ENCODE measurements at regions not wholly inside any gene's neighbourhood (a gene's known extent, or its start where the extent isn't known, plus 50 kb on each side); places are given as distances from the start of the nearest gene placed in this dataset.

DNA sequence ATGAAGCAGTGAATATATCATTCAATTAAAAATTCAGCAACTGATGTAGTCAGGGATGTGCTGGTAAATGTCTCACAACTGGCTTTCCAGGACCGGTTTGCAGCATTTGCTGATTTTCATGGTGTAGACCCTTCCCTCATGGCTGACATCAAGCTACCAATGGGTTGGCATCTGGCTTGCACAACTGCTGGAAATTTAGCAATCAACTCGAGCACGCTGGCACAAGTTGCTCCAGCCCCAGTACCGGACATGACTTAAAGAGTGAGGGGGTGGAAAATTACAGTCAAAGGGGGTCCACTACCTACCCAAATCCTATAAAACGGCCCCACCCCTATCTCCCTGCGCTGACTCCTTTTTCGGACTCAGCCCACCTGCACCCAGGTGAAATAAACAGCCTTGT lies 198.4 kb upstream of the NRP1 start:
- no peaks in the 10 kb centered on the region for H3K9me3 ChIP-seq (ENCODE audit: insufficient read depth, low read depth, low read length)
- no peak overlapping the region for H2BK12ac ChIP-seq (ENCODE audit: low read length)
- no peak for DNase-seq
- no peak overlapping the region for H3K4me2 ChIP-seq (ENCODE audit: low read length)
- no peak overlapping the region for H2BK120ac ChIP-seq (ENCODE audit: insufficient read depth, low read length, poor library complexity)
- H4K8ac ChIP-seq (ENCODE audit: low read depth, low read length) = no peak overlapping the region
- no peak overlapping the region for H3K18ac ChIP-seq (ENCODE audit: low read length)
- H2AFZ ChIP-seq (ENCODE audit: insufficient read depth, low read length, poor library complexity) = no peak overlapping the region
- no peak overlapping the region for H3K27ac ChIP-seq (ENCODE audit: low read depth, low read length)
- H3K79me1 ChIP-seq (ENCODE audit: low read length) = no peaks in the 10 kb centered on the region
- H4K12ac ChIP-seq (ENCODE audit: low read depth, low read length) = no peak overlapping the region
- H3K4me3 ChIP-seq (ENCODE audit: low read depth, low read length) = no peak overlapping the region
- H4K91ac ChIP-seq (ENCODE audit: low read depth, low read length) = no peak overlapping the region
- H3K36me3 ChIP-seq (ENCODE audit: control insufficient read depth in 1 of 2, insufficient read depth in 2 of 2, low read length in 2 of 2) = no peaks in the 10 kb centered on the region
- peaks cover 0 to 3% of the 10 kb centered on the region in 2 experiments for H3K4me1 ChIP-seq (ENCODE audit: control insufficient read depth in 1 of 2, insufficient read depth in 2 of 2, low read length in 2 of 2)
- no CpG with 5 or more reads among the region's 7 CpGs for WGBS (ENCODE audit: extremely low coverage, insufficient coverage, insufficient read length)
- no peak overlapping the region for H2BK5ac ChIP-seq (ENCODE audit: low read depth, low read length, poor library complexity)
- H3K14ac ChIP-seq (ENCODE audit: low read length) = no peak overlapping the region
- no peak overlapping the region for H3K23ac ChIP-seq (ENCODE audit: low read length)
- H3K4ac ChIP-seq (ENCODE audit: low read depth, low read length) = no peak overlapping the region
- H3K27me3 ChIP-seq (ENCODE audit: insufficient read depth, low read length) = no peaks in the 10 kb centered on the region
- H2AK5ac ChIP-seq (ENCODE audit: low read length) = no peak overlapping the region
- no peaks in the 10 kb centered on the region for H3K79me2 ChIP-seq (ENCODE audit: control insufficient read depth, insufficient read depth, low read length, poor library complexity)
- peak overlapping the region; percentile 57 for H3K9ac ChIP-seq (ENCODE audit: low read length)

DNA sequence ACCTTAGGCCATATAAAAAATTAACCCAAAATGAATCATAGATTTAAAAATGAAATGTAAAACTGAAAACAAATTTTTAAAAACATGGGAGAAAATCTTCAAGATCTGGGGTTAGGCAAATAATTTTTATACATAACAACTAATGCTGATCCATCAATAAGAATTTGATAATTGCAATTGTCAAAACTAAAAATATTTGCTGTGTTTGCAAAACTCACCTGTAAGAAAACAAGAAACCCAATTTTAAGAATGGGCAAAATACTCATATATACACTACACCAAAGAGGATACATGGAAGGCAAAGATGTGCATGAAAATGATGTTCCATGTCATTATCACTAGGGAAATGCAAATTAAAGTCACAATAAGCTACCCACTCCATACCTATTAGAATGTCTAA lies 194.8 kb upstream of the NRP1 start:
- Histone ChIP-seq H3K27ac (ENCODE audit: low read depth, low read length) (no peak overlapping the region), H2BK120ac (ENCODE audit: insufficient read depth, low read length, poor library complexity) (no peak overlapping the region), H3K4me2 (ENCODE audit: low read length) (no peak overlapping the region), H2BK5ac (ENCODE audit: low read depth, low read length, poor library complexity) (no peak overlapping the region), H3K14ac (ENCODE audit: low read length) (no peak overlapping the region), H3K9me3 (ENCODE audit: insufficient read depth, low read depth, low read length) (no peaks in the 10 kb centered on the region), H3K23ac (ENCODE audit: low read length) (no peak overlapping the region), H3K79me2 (ENCODE audit: control insufficient read depth, insufficient read depth, low read length, poor library complexity) (no peaks in the 10 kb centered on the region), H3K27me3 (ENCODE audit: insufficient read depth, low read length) (no peaks in the 10 kb centered on the region), H2AFZ (ENCODE audit: insufficient read depth, low read length, poor library complexity) (no peak overlapping the region), H4K91ac (ENCODE audit: low read depth, low read length) (no peak overlapping the region), H3K4me1 (ENCODE audit: control insufficient read depth in 1 of 2, insufficient read depth in 2 of 2, low read length in 2 of 2) (peaks cover 0 to 3% of the 10 kb centered on the region in 2 experiments), H2BK12ac (ENCODE audit: low read length) (no peak overlapping the region), H4K12ac (ENCODE audit: low read depth, low read length) (no peak overlapping the region), H3K4ac (ENCODE audit: low read depth, low read length) (no peak overlapping the region), H3K18ac (ENCODE audit: low read length) (no peak overlapping the region), H4K8ac (ENCODE audit: low read depth, low read length) (no peak overlapping the region), H2AK5ac (ENCODE audit: low read length) (no peak overlapping the region), H3K9ac (ENCODE audit: low read length) (no peak overlapping the region), H3K79me1 (ENCODE audit: low read length) (no peaks in the 10 kb centered on the region), H3K4me3 (ENCODE audit: low read depth, low read length) (no peak overlapping the region), H3K36me3 (ENCODE audit: control insufficient read depth in 1 of 2, insufficient read depth in 2 of 2, low read length in 2 of 2) (no peaks in the 10 kb centered on the region)
- no peak for DNase-seq

DNA sequence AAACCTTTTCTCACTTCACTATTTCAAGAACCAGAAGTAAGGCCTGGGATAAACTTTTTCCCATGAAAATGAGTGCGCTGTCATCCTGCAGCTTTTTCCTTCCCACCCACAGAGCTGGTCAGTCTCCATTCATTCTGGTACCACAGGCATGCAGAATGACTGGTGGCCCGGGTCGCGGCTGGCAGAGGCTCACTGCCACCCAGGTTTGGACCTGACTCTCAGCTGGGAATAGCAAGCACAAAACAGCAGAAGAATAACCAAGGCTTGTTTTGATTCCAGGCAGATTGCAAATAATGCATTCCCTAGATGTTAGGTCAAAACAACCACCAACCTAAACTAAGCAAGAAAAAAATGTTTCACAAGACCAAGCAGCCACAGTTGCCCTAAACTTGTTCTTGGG lies 190.5 kb upstream of the NRP1 start:
- H2BK12ac ChIP-seq (ENCODE audit: low read length) = no peak overlapping the region
- peaks cover 2% of the 10 kb centered on the region for H3K79me1 ChIP-seq (ENCODE audit: low read length)
- WGBS (ENCODE audit: extremely low coverage, insufficient coverage, insufficient read length) = no CpG with 5 or more reads among the region's 4 CpGs
- no peak overlapping the region for H4K8ac ChIP-seq (ENCODE audit: low read depth, low read length)
- no peak overlapping the region for H3K9ac ChIP-seq (ENCODE audit: low read length)
- H3K18ac ChIP-seq (ENCODE audit: low read length) = no peak overlapping the region
- H2BK120ac ChIP-seq (ENCODE audit: insufficient read depth, low read length, poor library complexity) = no peak overlapping the region
- H3K36me3 ChIP-seq (ENCODE audit: control insufficient read depth in 1 of 2, insufficient read depth in 2 of 2, low read length in 2 of 2) = no peaks in the 10 kb centered on the region
- H2BK5ac ChIP-seq (ENCODE audit: low read depth, low read length, poor library complexity) = no peak overlapping the region
- no peaks in the 10 kb centered on the region for H3K27me3 ChIP-seq (ENCODE audit: insufficient read depth, low read length)
- no peak overlapping the region for H2AFZ ChIP-seq (ENCODE audit: insufficient read depth, low read length, poor library complexity)
- no peak overlapping the region for H3K4me3 ChIP-seq (ENCODE audit: low read depth, low read length)
- no peaks in the 10 kb centered on the region for H3K9me3 ChIP-seq (ENCODE audit: insufficient read depth, low read depth, low read length)
- H4K91ac ChIP-seq (ENCODE audit: low read depth, low read length) = no peak overlapping the region
- H4K12ac ChIP-seq (ENCODE audit: low read depth, low read length) = no peak overlapping the region
- H2AK5ac ChIP-seq (ENCODE audit: low read length) = no peak overlapping the region
- H3K4ac ChIP-seq (ENCODE audit: low read depth, low read length) = no peak overlapping the region
- no peak for DNase-seq
- no peak overlapping the region for H3K14ac ChIP-seq (ENCODE audit: low read length)
- no peak overlapping the region for H3K23ac ChIP-seq (ENCODE audit: low read length)
- H3K4me2 ChIP-seq (ENCODE audit: low read length) = no peak overlapping the region
- H3K27ac ChIP-seq (ENCODE audit: low read depth, low read length) = no peak overlapping the region
- peaks cover 3 to 6% of the 10 kb centered on the region in 2 experiments for H3K4me1 ChIP-seq (ENCODE audit: control insufficient read depth in 1 of 2, insufficient read depth in 2 of 2, low read length in 2 of 2)
- no peaks in the 10 kb centered on the region for H3K79me2 ChIP-seq (ENCODE audit: control insufficient read depth, insufficient read depth, low read length, poor library complexity)

- Histone ChIP-seq H3K9me3 (ENCODE audit: insufficient read depth, low read depth, low read length) (no peaks in the 10 kb centered on the region), H3K36me3 (ENCODE audit: control insufficient read depth in 1 of 2, insufficient read depth in 2 of 2, low read length in 2 of 2) (no peaks in the 10 kb centered on the region), H3K27me3 (ENCODE audit: insufficient read depth, low read length) (no peaks in the 10 kb centered on the region), H3K9ac (ENCODE audit: low read length) (no peak overlapping the region), H3K79me2 (ENCODE audit: control insufficient read depth, insufficient read depth, low read length, poor library complexity) (no peaks in the 10 kb centered on the region), H3K79me1 (ENCODE audit: low read length) (peaks cover 3% of the 10 kb centered on the region), H2AK5ac (ENCODE audit: low read length) (no peak overlapping the region), H2BK120ac (ENCODE audit: insufficient read depth, low read length, poor library complexity) (no peak overlapping the region), H3K27ac (ENCODE audit: low read depth, low read length) (no peak overlapping the region), H2BK5ac (ENCODE audit: low read depth, low read length, poor library complexity) (no peak overlapping the region), H3K18ac (ENCODE audit: low read length) (no peak overlapping the region), H4K12ac (ENCODE audit: low read depth, low read length) (no peak overlapping the region), H3K14ac (ENCODE audit: low read length) (no peak overlapping the region), H2BK12ac (ENCODE audit: low read length) (no peak overlapping the region), H3K4me1 (ENCODE audit: control insufficient read depth in 1 of 2, insufficient read depth in 2 of 2, low read length in 2 of 2) (peaks cover 3 to 6% of the 10 kb centered on the region in 2 experiments), H4K8ac (ENCODE audit: low read depth, low read length) (no peak overlapping the region), H3K4ac (ENCODE audit: low read depth, low read length) (no peak overlapping the region), H2AFZ (ENCODE audit: insufficient read depth, low read length, poor library complexity) (no peak overlapping the region), H3K4me2 (ENCODE audit: low read length) (no peak overlapping the region), H3K4me3 (ENCODE audit: low read depth, low read length) (no peak overlapping the region), H3K23ac (ENCODE audit: low read length) (no peak overlapping the region), H4K91ac (ENCODE audit: low read depth, low read length) (no peak overlapping the region)
- WGBS (ENCODE audit: extremely low coverage, insufficient coverage, insufficient read length) = no CpG with 5 or more reads among the region's 5 CpGs
- DNase-seq = no peak
Measured at GRCh38 chr10:33524041-33524440, 189.6 kb upstream of the NRP1 start.

Measured in trophoblast cell (in vitro differentiated cells and primary cell).